ENCODE measurements at regions not wholly inside any gene's neighbourhood (a gene's known extent, or its start where the extent isn't known, plus 50 kb on each side); places are given as distances from the start of the nearest gene placed in this dataset.

DNA sequence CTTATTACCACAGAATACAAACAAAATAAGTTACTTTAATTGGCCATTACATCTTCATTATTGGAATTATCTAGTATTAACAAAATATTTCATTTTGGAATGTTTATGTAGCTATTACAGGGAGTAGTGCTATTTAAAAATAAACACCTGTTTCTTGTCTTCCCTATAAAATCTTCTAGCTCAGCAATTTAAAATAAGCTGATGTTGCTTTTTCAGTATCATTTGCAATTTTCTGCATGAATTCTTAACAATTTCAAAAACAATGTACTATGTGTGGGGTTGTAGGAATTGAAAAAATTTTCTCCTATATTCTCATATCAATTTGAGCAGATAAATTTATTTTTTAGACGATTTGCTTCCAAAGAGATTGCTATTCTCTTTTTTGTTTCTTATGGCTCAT lies 1251.3 kb upstream of the CRIM1 start:
- no peak for DNase-seq

GRCh38 chr2:35099342-35099741 lies 1256.2 kb upstream of the CRIM1 start:
- no peak for DNase-seq

DNA sequence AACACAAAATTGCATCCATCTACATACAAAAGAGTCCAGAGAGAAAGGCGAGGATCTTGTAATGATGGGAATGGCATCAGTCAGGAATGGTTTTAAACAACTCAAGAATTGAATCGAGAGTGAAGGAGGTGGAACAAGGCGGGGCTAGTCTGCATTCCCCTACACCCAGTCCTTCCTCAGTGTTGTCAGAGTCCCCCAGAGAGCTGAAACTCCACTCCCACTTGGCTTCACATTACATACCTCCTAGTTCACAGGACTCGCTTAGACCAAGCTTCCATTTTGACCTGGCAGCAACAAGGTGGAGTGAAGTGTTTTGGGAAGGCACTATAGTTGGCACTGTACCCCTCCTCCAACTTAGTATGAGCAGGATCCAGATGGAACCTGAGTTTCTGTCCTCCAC lies 1273.5 kb upstream of the CRIM1 start:
- DNase-seq, result no peak

DNA sequence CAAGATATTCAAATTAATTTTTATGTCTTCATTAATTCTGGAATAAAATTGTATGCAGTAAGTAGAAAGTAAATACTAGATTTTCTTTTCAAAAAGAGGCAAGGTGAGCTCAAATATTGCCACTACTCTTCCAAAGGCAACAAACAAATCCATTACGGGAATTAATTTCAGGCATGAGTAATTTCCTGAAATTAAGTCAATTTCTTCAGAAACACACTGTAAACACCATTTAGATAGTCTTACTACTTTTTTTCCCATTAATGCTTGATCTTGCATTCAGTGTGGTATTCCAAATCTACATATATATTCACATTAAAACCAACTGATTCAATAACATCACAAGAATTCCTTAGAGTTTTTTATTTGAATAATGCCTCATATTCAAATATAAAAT lies 1274.0 kb upstream of the CRIM1 start:
- DNase-seq, result no peak

- no peak for DNase-seq
Observed at GRCh38 chr2:35081001-35081621, 1274.5 kb upstream of the CRIM1 start.

DNA sequence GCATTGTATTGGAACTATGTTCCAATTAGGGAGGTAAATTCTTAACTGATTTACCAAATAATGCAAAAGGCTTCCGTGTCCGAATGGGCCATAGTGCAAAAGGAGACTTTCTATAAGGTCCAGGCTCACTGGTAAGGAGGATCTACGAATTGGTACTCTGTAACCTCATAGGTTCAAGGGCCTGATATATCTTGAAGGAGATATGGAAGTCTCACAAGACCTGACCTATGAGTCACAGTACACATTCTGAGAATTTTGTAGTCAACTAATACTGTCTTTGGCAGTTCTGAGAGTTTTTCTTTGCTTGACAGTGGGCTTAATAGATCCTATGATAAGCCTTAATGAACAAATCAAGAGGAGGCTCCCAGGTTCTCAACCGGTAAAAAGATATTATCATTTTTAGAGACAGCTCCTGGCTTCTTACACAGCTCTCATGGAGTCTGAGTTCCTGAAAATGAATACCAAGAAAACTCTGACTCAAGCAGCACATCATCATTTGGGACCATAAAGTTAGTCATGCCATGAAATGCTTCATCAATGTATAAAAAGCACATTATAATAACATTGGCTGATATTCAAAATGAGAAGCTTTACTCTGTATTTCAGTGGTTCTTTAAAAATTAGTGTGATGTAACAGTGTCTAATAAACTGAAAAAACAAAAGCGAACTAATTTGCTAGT lies 1275.2 kb upstream of the CRIM1 start:
- no peak for DNase-seq

GRCh38 chr2:35067420-35067819 lies 1288.2 kb upstream of the CRIM1 start:
- DNase-seq, result no peak

DNA sequence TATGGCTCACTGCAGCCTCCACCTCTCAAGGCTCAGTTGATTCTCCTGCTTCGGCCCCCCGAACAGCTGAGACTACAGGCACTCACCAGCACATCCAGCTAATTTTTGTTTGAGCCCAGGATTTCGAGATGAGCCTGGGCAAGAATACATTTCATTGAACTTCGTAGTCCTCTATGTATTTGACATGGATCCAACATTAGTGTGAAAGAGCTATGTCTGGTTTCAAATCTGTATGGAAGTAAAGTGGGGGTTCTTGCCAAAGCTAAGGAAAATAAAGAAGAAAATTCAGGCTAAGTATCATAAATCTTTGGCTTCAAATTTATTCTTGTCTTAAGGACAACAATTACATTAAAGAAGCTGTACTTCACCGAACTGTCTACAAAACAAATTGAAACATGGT lies 1291.7 kb upstream of the CRIM1 start:
- DNase-seq, result no peak

DNA sequence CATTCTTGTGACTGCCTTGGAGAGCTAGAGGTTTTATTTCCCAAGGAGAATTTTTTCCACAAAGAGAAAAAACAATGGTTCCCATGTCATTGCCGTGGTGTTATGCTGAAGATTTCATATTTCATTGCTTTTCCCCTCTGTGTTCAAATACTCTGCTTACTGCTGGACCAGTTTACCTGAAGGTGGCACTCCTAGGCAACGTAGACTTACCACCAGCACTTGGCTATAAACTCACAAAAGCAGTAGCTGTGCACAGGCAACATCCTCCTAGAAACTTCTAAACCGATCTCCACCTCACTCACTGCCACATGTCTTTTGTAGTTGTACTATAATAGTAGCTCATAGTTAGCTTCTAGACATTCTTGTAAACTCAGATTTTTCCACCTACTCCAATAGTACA lies 1319.7 kb upstream of the CRIM1 start:
- DNase-seq, result no peak

DNA sequence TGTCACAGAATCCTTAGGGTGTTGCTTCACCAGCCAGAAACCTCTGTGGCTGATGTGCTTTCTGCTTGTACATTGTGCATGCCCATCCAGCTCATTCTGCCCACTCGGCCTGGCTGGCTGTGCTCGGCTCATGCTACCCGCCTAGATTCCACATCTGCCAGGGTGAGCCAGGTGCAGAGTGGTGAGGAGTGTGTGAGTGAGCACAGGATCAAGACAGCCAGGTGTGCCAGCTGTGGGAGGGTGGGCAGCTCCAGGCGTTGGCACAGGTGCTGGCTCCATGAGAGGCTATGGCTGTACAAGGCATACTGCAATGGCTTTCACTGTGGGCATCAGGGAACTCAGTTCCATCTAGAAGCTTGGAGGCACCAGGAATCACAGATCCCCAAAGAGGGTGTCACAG lies 1321.8 kb upstream of the CRIM1 start:
- no peak for DNase-seq

DNA sequence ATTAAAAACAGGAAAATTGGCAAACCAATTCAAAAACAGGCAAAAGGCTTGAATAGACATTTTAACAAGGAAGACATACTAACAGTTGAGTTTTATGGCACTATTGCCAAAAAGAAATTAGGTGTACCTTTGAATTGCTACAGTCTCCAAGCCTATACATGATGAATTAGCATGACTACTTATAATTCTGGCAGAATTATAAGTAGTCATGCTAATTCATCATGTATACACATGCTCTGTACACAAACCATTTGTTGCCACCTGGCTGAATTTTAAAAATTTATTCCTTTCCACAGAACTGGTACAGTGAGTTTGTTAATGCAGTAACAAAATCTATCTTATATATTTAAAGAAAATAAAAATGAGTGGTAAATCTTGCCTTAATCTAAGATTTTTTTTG lies 1332.0 kb upstream of the CRIM1 start:
- DNase-seq, result no peak

DNA sequence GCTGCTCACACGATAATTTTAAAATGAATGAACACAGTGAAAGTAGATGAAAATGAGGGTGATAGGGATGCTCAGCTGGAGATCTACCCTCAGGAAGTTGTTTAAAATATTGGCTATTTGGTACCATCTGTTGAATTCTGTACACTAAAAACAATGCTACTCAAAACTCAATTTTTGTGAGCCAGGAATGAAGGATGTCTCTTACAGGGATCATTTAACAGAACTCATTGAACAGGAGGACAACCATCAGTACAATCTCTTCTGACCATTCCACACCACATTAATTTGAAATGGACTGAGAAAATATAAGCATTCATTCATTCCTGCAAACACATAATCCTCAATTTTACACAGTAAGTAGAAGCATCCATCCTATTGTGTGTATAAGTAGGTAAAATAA lies 1355.1 kb upstream of the CRIM1 start:
- no peak for DNase-seq

- no peak for DNase-seq
Observed at GRCh38 chr2:34998741-34999140, 1356.8 kb upstream of the CRIM1 start.

- no peak for DNase-seq
Observed at GRCh38 chr2:34997779-34998178, 1357.8 kb upstream of the CRIM1 start.

DNA sequence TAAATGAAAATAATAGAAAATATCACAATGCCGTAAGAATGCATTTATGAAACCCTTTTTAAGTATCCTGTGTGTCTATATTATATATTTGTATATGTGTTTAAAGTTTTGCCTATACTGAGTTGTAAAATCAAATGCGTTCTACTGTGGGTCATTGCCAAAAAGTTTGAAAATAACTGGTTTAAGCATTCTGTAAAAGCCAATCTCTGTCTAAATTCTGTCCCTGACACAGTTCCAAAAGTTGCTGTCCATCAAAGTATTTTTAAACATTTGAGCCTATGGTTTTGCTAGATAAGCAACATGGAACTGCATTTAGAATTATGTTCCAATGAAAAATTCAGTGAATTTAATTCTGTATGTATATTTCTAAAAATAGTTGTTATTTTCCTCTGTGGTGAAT lies 1360.4 kb upstream of the CRIM1 start:
- DNase-seq, result no peak

GRCh38 chr2:34991508-34992274 lies 1363.9 kb upstream of the CRIM1 start:
- DNase-seq, result no peak

- DNase-seq, result no peak
Observed at GRCh38 chr2:34985474-34985873, 1370.1 kb upstream of the CRIM1 start.

GRCh38 chr2:34980689-34981088 lies 1374.9 kb upstream of the CRIM1 start:
- no peak for DNase-seq

- DNase-seq, result no peak
Observed at GRCh38 chr2:34979148-34979547, 1376.4 kb upstream of the CRIM1 start.

DNA sequence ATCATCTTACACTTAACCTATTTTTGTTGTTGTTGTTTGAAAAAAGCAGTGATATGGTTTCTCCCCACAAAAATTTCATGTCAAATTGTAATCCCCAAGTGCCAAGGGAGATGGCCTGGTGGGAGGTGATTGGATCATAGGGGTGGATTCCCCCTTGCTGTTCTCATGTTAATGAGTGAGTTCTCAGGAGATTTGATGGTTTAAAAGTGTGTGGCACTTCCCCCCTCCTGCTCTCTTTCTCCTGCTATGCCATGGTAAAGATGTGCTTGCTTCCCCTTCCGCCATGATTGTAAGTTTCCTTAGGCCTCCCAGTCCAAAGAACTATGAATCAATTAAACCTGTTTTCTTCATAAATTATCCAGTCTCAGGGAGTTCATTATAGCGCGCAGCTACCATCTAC lies 1362.7 kb upstream of the FAM98A start:
- DNase-seq, result no peak

GRCh38 chr2:34954758-34955157 lies 1355.7 kb upstream of the FAM98A start:
- no peak for DNase-seq

DNA sequence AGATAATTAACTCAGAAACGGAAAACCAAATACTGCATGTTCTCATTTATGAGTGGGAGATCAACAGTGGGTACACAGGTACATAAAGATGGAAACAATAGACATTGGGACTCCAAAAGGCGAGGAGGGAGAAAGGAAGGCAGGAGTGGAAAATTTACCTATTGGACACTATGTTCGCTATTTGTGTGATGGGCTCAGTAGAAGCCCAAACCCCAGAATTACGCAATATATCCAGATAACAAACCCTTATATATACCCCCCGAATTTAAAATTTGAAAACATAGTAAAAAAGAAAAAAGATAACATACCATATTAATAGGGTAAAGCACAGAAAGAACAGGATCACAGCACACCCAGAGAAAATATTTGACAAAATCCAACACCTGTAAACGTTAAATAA lies 1351.7 kb upstream of the FAM98A start:
- DNase-seq, result no peak

GRCh38 chr2:34949316-34949715 lies 1350.2 kb upstream of the FAM98A start:
- DNase-seq, result no peak

DNA sequence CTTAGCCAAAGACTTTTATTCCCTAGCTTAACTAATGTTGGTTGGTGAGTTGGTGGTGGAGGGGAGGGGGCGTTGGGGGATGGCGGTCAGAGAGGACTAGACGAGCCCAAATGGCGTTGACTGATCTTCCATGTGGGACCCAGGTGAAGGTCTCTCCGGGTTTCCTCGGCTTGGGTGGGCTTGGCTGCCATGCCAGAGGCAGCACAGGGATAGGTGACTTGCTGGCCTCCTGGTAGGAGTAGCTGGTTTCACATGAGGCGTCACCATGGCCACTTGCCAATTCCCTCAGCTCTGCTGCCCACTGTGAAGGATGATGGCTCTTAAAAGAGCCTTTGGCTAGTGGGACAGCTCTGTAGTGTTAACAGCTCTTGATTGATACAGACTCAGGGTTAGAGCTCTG lies 1337.0 kb upstream of the FAM98A start:
- no peak for DNase-seq
